ENCODE measurements at regions not wholly inside any gene's neighbourhood (a gene's known extent, or its start where the extent isn't known, plus 50 kb on each side); places are given as distances from the start of the nearest gene placed in this dataset.

- TF ChIP-seq YY1 (IDR thresholded peaks at IDR 0.05; ENCODE audit: low read depth) = no peak
- no peak for TF ChIP-seq TEAD4 (IDR thresholded peaks at IDR 0.05)
These were observed 242.8 kb downstream of the SPATA31D1 start for GRCh38 chr9:82231411-82231810.

All from Ishikawa (cell line).